OCI-M1 (cell line): ENCODE measurements at regions not wholly inside any gene's neighbourhood (a gene's known extent, or its start where the extent isn't known, plus 50 kb on each side); places are given as distances from the start of the nearest gene placed in this dataset.

ENCODE experiments used
- DNase-seq: peaks from one replicate; lab custom pipeline; 2025; lab: John Stamatoyannopoulos, UW

- no peak for DNase-seq
Observed at GRCh38 chr6:8530785-8531435, 95.6 kb upstream of the SLC35B3 start.

- DNase-seq = no peak
Observed at GRCh38 chr6:8529250-8529649, 93.9 kb upstream of the SLC35B3 start.

- DNase-seq = no peak
Observed at GRCh38 chr6:8527818-8528217, 92.5 kb upstream of the SLC35B3 start.

- no peak for DNase-seq
Observed at GRCh38 chr6:8526624-8527023, 91.3 kb upstream of the SLC35B3 start.

GRCh38 chr6:8525370-8525769 is 90.0 kb upstream of the SLC35B3 start:
- DNase-seq = no peak

- DNase-seq = no peak
Observed at GRCh38 chr6:8513174-8513573, 77.8 kb upstream of the SLC35B3 start.

GRCh38 chr6:8507286-8507685 is 71.9 kb upstream of the SLC35B3 start:
- no peak for DNase-seq

- DNase-seq = no peak
Observed at GRCh38 chr6:8506126-8506525, 70.8 kb upstream of the SLC35B3 start.

GRCh38 chr6:8499540-8499939 is 64.2 kb upstream of the SLC35B3 start:
- peak; percentile 48 for DNase-seq

GRCh38 chr6:8494730-8495129 is 59.4 kb upstream of the SLC35B3 start:
- DNase-seq = peak; percentile 13

- DNase-seq = no peak
Observed at GRCh38 chr6:8492536-8493133, 57.3 kb upstream of the SLC35B3 start.
